ENCODE measurements at regions not wholly inside any gene's neighbourhood (a gene's known extent, or its start where the extent isn't known, plus 50 kb on each side); places are given as distances from the start of the nearest gene placed in this dataset.
"Not testable (repeated sequence)": the region's sequence is repeated elsewhere in the genome, so short reads cannot be mapped to it uniquely, and the experiment has no call there.

DNA sequence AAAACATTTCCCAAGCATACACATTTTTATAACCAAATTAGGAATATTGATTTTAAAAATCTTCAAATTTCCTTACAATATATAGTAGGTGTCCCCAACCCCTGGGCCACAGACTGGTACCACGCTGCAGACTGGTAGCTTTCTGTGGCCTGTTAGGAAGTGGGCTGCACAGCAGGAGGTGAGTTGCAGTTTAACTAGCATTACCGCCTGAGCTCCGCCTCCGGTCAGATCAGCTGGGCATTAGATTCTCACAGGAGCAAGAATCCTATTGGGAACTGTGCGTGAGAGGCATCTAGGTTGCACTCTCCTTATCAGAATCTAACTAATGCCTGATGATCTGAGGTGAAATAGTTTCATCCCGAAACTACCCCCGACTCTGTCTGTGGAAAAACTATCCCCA lies 62.1 kb downstream of the ZWINT start:
- DNase-seq, result no peak

DNA sequence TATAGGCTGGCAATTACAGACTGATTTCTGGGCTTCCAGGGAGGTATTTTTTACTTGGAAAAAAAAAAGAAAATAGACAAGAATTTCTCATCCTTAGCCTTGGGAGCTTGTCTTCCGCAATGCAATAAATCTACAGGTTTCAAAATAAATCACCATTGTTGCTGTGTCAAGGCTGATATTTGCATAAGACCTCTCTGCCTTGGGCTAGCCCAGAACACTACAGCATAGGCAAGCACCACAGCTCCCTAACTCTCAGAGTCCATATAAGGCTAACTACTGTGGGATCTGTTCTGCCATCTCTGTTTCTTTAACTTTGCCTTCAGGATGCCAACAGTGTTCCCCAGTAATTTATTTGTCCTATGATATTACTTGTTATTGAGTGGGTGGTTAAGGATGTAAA lies 64.4 kb downstream of the ZWINT start:
- DNase-seq, result no peak

DNA sequence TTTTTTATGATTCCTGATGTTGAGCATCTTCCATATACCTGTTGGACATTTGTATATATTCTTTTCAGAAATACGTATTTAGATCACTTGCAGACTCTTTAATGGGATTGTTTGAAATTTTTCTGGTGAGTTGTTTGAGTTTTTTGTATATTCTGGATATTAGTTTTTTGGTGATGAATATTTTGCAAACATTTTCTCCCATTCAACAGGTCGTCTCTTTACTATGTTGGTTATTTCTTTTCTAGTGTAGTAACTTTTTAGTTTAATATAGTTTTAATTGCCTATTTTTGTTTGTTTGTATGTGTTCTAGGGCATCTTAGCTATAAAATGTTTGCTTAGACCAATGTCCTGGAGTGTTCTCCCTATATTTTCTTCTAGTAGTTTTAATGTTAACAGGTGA lies 72.7 kb downstream of the ZWINT start:
- no peak for DNase-seq

DNA sequence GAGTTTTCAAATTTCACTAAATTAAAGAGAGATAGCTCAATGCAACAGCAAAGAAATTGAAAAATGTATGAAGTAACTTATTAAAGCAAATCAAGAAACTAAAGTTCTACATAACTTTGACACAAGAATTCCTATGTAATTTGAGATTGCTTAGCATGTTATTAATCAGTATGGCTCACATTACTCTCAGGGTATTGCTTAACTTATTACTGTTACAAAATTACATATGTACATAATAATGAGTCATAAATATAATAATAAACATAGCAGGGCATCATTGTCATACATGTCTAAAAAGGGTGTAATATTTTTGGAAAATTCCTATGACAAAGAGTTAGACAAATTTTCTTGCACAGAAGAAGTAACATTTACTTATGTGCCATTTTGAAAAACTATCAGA lies 75.0 kb downstream of the ZWINT start:
- DNase-seq, result no peak

DNA sequence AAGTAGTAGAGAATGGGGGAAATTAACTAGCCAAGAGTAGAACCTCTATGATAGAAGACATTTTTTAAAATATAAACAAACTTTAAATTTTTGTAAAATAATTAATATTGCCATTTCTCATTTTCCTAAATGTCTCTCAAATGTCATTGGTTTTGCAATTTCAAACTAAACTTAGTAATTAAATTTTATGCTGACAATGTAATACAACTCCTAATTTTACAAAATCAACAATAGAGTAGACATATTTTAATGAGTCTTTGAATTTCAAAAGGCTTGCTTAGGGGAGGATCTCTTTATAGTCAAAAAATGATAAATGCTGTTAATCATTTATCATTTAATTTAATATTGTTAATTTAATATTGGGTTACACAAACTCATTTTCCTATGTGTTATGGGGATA lies 81.8 kb downstream of the ZWINT start:
- DNase-seq, result no peak

DNA sequence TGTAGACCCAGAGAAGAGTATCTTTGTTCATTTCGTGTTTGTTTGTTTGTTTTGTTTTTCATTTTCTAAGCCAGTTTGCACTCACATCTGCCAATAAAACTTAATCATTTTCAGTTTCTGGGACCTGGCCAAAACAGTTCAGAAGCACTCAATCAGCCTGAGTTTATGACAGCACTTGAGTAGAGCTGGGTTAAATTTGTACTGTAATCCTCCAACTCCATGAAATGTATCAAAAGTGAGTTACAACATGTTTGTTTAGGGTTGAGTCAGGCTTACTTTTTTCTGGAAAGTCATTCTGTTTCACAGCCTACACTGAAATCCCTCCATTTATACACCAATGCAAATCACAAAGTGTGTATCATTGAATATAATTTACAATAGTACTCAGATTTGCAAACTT lies 91.9 kb downstream of the ZWINT start:
- no peak for DNase-seq

DNA sequence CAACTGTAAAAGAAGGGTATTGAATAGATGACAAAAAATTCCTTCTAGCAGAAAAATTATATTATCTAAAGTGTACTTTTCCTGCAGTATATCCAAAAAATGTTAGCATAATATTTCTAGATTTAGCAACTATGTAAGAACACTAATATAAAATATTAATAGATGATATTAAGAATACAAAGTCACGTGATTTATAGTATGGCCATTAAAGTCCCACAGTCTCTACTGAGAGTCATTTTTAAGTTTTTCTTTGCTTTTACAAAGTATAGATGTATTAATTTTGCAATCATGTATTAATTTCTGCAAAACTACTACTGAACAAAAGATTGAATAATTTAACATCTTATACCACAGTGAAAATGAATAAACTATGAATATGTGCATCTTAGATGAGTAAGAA lies 94.9 kb downstream of the ZWINT start:
- no peak for DNase-seq

DNA sequence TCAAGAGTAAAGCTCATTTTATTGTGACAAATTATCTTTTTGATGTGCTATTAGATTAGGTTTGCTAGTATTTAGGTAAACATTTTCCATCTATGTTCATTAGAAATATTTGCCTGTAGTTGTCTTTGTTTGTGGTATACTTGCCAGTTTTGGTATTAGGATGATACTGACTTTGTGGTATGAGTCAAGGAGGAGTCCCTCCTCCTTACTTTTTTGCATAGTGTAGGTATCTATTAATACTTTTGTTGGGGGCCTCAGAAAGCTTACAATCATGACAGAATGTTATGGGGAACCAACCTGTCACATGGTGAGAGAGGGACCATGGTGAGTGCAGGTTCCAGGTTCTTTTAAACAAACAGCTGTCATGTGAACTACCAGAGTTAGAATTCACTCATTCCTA lies 102.1 kb downstream of the ZWINT start:
- DNase-seq, result no peak

DNA sequence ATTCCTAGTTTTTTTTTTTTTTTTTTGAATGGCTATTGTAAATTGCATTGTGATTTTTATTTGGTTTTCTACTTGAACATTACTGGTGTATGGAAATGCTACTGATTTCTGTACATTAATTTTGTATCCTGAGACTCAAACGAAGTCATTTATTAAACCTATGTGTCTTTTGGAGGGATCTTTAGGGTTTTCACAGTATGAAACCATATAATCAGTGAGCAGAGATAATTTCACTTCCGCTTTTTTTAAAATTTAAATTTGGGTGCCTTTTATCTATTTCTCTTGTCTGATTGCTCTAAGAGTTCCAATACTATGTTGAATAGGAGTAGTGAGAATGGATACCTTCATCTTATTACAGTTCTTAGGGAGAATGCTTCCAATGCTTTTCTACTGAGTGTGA lies 102.7 kb downstream of the ZWINT start:
- DNase-seq, result no peak

DNA sequence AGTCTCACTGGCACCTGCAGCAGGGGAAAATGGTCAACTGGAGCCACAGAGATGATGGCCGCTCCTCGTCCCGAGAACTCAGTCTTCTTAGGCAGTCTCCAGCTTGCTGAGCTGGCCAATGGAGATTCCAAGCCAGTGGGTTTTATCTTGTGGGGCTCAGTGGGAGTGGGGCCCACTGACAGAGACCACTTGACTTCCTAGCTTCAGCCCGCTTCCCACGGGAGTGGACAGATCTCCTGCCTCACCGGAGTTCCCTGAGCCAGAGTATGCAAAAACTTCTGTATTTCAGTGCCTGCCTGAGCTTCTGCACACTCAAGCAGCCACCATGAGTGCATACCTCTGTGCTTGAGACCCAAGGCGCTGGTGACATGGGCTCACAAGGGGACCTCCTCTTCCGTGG lies 105.8 kb downstream of the ZWINT start:
- no peak for DNase-seq

DNA sequence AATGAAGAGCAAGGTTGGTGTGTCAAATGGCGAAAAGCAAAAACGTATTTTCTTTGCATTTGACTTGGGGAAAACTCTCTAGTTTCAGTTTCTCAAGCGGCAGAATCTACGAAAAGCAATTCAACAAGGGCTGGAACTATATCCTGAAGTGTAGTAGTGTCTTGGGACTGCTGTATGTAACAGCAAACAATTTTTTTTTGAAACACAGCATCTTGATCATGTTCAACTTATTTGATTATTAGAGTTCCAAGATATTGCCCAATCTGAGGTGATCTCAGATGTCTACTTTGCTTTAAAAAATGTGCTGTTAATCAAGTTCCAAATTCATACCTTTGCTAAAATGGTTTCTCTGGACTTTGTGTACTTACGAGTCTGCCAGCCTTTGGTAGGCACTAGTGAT lies 120.6 kb downstream of the ZWINT start:
- no peak for DNase-seq

DNA sequence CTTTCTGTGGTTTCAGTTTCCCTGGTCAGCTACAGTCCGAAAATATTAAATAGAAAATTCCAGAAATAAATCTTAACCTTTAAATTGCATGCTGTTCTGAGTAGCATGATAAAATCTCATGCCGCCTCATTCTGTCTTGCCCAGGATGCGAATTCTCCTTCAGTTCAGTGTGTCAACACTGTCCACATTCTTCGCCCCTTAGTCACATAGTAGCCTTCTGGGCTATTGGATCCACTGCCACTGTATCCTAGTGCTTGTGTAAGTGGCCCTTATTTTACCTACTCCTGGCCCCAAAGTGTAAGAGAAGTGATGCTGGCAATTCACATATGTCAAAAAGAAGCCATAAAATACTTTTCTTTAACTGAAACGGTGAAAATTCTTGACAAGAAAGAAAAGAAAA lies 129.6 kb downstream of the ZWINT start:
- DNase-seq, result no peak

DNA sequence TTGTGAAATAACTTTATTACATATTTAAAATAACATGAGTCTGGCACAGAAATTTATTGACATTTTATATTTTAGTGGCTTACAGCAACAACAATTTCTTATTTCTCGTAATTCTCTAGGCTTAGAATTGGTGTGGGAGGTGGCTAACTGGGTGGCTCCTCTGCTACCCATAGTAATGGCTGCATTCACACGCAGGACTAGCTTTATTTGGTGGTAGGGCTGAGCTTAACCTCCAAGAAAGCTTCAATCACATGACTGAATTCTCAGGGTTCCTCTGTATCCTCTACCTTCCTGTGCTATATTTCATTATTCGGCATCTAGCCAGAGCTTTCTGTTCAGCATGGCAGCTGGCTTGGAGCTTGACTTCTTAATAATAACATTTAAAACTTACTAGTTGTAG lies 138.8 kb downstream of the ZWINT start:
- no peak for DNase-seq

DNA sequence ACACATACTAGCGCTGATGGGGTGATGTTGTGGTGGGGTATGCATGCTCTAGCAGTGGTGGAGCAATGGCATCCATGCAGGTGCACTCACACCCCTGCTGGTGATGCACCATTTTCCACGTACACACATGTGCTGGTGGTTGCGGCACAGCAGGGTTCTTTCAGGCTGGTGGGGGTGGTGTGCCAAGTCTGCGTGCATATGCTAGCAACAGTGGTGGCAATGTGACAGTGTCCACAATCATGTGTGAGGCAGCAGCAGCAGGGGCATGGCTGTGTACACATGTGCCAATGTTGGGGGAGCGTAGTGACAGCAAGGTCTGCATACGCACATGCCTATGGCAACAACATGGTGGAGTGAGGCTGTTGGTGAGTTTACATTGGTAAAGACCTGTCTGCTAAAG lies 148.1 kb downstream of the ZWINT start:
- no peak for DNase-seq

DNA sequence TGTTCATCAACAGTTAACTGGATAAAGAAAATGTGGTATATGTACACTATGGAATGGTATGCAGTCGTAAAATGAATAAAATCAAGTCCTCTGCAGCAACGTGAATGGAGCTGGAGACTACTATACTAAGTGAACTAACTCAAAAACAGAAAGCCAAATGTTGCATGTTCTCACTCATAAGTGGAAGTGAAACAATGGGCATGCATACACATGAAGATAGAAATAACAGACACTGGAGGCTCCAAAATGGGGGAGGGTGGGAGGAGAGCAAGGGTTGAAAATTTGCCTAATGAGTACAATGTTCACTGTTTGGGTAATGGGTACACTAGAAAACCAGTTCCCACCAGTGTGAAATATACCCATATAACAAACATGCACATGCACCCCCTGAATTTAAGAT lies 179.5 kb downstream of the ZWINT start:
- no peak for DNase-seq

DNA sequence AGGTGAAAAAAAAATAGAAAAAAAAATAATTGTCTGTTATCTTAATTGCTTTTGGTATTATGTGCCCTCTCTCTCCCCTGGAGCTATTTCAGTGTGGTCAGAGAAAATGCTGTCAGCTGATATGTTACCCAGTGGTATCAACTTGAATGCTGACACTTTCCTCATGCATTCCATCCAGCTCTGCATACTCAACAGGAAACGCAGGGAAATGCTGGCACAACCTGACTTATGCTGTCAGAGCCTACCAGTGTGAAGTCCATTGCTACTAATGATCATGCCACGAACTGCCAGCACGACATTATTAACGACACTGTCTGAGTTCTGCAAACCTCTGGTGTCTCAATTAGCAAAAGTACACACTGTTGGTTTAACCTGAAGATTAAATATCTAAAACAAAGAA lies 182.8 kb downstream of the ZWINT start:
- DNase-seq, result peak; percentile 4

DNA sequence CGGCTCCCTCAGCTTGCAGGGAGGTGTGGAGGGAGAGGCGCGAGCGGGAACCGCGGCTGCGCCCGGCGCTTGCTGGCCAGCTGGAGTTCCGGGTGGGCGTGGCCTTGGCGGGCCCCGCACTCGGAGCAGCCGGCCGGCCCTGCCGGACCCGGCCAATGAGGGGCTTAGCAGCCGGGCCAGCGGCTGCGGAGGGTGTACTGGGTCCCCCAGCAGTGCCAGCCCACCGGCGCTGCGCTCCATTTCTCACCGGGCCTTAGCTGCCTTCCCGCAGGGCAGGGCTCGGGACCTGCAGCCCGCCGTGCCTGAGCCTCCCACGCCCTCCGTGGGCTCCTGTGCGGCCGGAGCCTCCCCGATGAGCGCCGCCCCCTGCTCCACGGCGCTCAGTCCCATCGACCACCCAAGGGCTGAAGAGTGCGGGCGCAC lies 206.0 kb downstream of the ZWINT start:
- not testable (repeated sequence) for DNase-seq

DNA sequence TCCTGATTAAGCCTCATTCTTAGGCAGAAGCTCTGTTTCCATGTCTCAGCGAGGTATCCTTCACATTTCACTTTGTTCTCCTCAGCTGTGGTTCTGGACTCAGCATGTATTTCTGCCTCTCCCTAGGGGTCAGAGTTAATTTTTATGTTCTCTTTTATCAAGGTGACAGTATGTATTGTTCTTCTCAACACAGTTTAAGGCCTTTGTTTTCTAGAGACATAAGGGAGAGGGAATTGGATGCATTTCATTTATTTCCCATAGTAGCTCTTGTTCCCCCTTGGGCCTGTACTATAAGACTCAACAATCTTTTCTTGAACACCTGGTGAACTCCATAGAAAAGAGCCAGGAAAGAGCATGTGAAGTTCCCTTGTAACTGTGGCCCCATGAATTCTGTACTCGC lies 214.3 kb downstream of the ZWINT start:
- no peak for DNase-seq

DNA sequence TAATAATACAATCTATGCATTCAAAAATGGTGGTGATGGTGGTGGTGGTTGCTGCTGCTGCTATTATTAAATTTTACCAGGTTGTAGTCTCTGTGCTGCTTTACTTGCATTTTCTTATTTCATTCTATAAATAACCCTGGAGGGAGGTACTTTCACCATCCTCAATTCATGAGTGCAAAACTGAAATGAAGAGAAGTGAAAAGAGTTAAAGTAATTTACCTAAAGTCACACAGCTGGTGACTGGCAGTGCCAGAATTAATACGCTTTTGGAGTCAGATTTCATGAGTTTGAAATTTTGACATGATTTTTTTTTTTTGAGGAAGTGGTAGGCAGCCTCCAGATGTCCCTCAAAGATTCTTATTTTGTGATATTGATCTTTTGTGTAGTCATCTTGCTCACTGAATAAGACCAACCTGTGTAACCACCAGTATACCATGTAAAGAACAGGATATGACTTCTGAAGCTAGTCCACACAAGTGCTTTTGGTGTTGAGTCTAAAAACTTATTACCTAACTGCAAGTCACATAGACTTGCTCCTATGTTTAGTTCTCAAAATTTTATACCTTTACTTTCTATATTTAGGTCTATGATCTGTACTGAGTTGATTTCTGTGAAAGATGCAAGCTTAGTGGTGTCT lies 218.8 kb downstream of the ZWINT start:
- no peak for DNase-seq

DNA sequence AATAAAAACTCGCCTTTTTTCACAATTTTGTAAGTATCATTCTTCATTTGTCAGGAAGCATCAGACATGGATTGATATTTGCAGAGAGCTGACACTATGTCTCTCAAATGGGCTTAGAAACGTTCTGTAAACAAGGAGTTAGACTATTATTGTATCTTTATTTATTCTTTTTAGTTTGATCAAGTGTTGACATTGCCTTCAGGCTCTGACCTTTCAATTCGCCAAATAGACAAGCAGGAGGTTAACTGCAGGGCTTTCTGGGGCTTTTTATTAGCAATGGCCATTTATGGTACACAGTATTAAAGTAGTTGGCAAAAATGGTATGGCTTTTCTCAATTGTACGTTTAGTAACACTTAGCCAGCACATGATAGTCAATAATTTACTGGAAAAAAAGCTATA lies 221.7 kb downstream of the ZWINT start:
- DNase-seq, result no peak

DNA sequence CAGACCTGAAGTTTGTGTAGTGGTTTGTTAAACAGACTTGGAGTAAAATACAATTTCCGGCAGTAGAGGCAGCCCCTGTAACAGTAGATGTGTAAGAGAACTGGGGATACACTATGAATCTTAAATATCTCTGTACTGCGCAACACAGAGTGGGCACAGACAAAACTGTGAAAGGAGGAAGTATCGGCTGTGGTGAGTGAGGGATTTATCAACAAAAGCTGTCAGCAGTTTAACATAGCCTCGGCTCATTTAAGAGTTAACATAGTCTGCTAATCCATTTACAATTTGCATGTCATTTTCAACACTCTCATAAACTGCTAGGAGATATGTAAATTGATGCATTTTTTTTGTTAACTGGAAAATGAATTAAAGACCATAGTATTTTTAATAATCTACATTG lies 225.2 kb downstream of the ZWINT start:
- DNase-seq, result no peak

DNA sequence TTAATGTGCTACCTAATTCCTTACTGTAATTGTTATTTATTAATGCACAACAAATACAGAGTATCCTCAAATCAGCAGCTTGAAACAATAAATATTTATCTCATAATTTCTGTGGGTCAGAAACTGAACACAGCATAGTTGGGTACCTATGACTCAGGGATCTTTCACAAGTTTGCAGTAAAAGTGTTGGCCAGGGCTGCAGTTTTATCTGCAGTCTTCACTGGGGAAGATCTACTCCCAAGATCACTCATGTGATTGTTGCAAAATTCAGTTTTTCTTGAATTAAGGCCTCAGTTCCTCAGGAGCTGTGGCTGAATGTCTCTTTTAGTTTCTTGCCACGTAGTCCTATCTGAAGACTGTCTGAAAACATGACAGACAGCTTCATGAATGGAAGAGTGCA lies 237.8 kb downstream of the ZWINT start:
- DNase-seq, result no peak

DNA sequence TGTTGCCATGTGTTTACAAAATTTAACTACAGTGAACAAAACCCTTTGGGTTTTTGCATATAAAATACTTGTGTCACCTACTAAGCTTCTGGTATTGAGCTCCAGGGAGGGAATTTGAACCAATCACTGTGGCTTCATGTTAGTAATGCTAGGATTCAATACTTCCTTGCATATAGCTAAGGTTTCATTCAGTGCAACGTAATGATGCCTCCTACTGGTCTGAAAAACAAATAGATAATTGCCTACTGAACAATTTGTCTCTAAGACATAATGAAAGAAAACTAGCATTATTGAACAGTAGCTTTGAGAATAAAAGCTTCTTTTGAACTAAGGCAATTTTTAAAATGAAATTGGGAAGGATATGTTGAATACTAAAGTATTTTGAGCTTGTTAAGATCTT lies 244.4 kb downstream of the ZWINT start:
- DNase-seq, result no peak

DNA sequence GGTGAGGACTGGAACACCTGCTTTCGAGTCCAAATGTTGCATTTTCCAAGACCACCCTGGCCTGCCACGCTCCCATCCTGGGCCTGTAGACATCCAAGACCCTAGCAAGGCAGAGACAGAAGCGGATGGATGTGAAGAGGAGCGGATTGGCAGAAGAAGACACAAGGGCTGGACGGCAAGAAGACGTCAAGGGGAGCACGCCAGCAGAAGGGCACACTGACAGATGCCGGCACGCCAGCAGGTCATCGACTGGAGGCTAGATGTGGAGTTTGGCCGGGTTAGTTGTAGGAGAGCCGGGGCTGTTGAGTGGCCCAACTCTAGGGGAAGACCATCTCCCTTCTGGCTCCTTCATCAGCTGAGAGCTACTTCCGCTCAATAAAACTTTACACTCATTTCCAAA lies 251.6 kb downstream of the ZWINT start:
- no peak for DNase-seq

DNA sequence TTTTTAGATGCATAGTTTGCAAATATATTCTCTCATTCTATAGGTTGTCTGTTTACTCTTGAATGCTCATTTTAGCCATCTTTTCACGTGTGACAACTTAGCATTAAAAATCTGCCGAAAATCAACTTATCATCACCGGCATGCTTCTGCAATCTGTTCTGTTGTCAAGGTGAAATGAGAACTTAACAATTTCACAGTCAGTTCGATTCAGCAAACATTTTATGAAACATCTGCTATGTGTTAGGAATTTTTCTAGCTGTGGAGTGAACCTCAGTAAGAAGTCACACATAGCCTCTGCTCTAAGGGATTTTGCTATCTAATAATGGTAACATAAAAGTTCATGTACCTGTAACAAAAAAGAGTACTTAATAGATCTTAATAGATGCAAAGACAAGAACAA lies 256.1 kb downstream of the ZWINT start:
- DNase-seq, result no peak

DNA sequence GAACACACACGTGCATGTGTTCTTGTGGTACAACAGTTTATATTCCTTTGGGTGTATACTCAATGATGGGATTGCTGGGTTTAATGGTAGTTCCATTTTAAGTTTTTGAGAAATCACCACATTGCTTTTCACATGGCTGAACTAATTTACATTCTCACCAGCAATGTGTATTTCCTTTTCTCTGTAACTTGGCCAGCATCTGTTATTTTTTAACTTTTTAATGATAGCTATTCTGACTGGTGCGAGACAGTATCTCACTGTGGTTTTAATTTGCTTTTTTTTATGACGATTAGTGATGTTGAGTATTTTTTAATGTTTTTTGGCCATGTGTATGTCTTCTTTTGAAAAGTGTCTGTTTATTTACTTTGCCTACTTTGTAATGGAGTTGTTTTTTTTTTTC lies 256.6 kb downstream of the ZWINT start:
- DNase-seq, result no peak
